MG63 (cell line): ENCODE measurements at regions not wholly inside any gene's neighbourhood (a gene's known extent, or its start where the extent isn't known, plus 50 kb on each side); places are given as distances from the start of the nearest gene placed in this dataset.

Experiments used
- DNase-seq: peaks from one replicate; pipeline ENCODE4 v3.0.0-alpha.2; 2020
- H3K27me3 ChIP-seq: fragments of 250-450 bp; sonication (Bioruptor Pico); 2 replicates; pipeline ENCODE4 v1.5.1; 2020; ENCODE audit warnings: mild to moderate bottlenecking, moderate library complexity
- H3K36me3 ChIP-seq: fragments of 250-450 bp; sonication (Bioruptor Pico); 2 replicates; pipeline ENCODE4 v1.5.1; 2020; ENCODE audit warnings: mild to moderate bottlenecking, moderate library complexity
- H3K4me3 ChIP-seq: fragments of 250-450 bp; sonication (Bioruptor Pico); 2 replicates; pipeline ENCODE4 v1.5.1; 2020; ENCODE audit warnings: mild to moderate bottlenecking, moderate library complexity
- H3K9me3 ChIP-seq: fragments of 250-450 bp; sonication (Bioruptor Pico); 2 replicates; pipeline ENCODE4 v1.5.1; 2020; ENCODE audit warnings: mild to moderate bottlenecking, moderate library complexity

DNA sequence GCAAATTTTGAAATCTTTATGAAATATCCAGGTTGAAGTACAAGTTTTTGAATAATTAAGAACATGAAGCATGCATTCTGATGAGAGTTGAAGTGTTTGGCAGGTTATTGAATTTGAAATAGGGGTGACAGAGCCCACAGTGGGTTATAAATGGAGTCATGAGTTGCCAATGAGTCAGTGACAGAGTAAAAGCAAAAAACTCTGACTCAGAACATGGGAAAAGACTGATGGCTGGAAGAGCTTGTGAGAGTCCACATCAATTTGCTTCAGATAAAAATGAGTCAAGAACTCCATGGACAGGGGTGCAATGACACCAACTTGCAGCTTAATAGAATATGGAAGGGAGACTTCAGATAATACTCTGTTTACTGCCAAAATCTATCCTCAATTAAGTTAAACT lies 105.3 kb downstream of the SLC6A15 start:
- no peaks in the 10 kb centered on the region for H3K27me3 ChIP-seq
- H3K36me3 ChIP-seq = no peaks in the 10 kb centered on the region
- no peak for DNase-seq
- no peak overlapping the region for H3K4me3 ChIP-seq
- no peaks in the 10 kb centered on the region for H3K9me3 ChIP-seq

DNA sequence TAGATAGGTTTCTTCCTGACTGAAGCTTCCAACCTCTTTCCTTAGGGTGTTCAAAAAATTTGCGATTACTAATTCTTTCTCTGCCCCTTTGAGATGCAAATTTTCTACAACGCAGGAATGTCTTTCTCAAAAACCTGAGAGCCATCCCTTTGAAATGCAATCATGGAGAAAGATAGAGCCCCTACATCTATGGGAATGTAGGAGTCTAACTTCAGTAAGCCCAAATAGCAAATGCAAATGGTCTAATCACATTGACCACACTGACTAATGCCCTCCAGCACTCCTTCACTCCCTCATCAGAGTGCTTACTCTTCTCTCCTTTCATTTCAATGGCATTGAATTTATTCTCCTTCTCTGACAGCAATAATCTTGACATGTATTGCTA lies 107.1 kb downstream of the SLC6A15 start:
- Histone ChIP-seq H3K4me3 (no peak overlapping the region), H3K27me3 (no peaks in the 10 kb centered on the region), H3K36me3 (no peaks in the 10 kb centered on the region), H3K9me3 (no peaks in the 10 kb centered on the region)
- no peak for DNase-seq

DNA sequence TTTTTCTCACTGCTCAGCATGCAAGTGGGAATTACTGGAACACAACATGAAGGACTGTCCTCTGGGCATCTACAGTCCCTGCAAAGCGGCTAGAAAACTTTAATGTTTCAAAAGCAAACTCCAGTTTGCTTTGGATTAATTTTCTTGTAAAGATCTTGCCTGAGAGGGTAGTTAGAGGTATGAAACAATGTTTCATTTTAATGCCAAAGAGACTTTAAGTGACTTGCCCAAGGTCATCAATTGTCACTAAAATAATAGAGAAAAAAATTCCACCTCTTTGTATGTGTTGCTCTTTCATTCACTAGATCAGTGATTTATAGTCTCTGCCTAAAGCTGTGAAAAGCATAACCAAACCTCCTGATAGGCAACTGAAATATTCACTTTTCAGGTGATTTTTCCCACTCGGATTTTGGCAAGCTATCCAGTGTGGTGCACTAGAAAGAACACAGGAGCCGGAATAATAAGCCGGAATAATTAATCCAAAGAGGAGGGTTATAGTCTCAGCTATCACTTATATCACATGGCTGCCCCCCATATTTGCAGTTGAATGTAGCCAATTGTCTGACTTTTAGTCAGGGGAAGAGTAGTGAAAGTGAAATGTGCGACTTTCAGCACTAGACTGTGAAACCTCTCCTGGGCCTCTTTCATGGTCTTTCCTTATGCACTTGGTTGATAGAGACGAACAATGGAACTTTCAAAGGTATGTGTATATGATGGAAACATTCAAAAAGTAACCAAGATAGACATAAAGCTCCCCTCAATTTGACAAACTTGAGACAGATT lies 107.7 kb downstream of the SLC6A15 start:
- Histone ChIP-seq H3K27me3 (no peaks in the 10 kb centered on the region), H3K4me3 (no peak overlapping the region), H3K36me3 (no peaks in the 10 kb centered on the region), H3K9me3 (no peaks in the 10 kb centered on the region)
- no peak for DNase-seq

DNA sequence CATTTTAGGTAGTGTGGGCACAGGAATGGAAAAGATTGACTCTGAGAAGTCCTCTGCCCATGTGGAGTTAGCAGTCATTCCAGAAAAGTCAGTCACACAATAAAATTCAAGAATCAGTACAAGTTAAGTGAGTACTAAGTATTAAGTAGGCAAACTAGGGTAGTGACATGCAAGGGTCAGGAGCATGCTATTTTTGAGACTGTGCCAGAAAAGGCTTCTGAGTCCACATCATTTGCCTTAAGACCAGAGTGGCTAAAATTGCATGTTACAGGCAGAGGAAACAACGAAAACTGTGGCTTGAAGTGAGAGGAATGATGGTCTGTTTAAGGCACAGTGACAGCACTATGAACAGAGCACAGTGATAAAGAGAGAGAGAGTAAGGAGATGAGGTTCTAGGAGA lies 108.9 kb downstream of the SLC6A15 start:
- no peak for DNase-seq
- H3K9me3 ChIP-seq = no peaks in the 10 kb centered on the region
- no peaks in the 10 kb centered on the region for H3K36me3 ChIP-seq
- H3K4me3 ChIP-seq = no peak overlapping the region
- no peaks in the 10 kb centered on the region for H3K27me3 ChIP-seq

DNA sequence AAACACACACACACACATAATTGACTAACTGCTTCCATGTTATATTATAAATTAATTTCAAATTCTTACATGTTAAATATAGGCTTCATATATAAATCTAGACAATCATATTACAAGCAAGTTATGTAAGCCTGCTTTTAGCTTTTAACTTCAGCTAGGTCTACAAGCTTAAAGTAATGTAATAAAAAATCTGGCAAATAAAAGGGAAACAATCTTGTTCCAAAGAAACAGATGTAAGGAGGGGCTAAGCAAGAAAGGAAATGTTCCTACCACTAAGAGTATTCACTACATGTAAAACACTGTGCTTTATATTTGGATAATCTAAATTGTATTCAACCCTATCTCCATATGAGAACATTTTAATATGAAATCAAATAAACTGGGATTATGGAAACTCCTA lies 110.4 kb downstream of the SLC6A15 start:
- H3K36me3 ChIP-seq = no peaks in the 10 kb centered on the region
- no peaks in the 10 kb centered on the region for H3K27me3 ChIP-seq
- H3K9me3 ChIP-seq = no peaks in the 10 kb centered on the region
- H3K4me3 ChIP-seq = no peak overlapping the region
- no peak for DNase-seq

DNA sequence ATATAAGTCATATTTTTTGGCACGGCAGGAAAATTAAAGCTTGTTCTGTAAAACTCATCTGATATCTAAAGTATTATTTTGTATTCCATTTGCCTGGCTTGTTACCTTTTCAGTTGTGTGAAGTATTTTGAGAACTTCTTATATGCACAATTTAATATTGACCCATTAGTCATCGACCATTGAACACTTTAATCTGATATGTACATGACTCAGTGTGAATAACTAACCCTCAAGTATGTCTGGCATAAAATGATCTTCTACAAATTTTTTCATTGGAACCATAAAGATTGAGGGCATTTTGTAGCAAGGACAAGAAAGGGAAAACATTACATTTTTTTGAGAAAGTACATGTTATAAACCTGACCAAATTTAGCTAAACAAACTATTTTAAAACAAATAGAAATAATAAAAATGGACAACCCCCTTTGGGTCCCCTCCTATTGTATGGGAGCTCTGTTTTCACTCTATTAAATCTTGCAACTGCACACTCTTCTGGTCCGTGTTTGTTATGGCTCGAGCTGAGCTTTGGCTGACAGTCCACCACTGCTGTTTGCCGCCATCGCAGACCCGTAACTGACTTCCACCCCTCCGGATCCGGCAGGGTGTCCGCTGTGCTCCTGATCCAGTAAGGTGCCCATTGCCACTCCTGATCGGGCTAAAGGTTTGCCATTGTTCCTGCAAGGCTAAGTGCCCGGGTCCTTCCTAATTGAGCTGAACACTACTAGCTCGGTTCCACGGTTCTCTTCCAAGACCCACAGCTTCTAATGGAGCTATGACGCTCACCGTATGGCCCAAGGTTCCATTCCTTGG lies 118.8 kb downstream of the SLC6A15 start:
- DNase-seq = no peak
- no peaks in the 10 kb centered on the region for H3K36me3 ChIP-seq

DNA sequence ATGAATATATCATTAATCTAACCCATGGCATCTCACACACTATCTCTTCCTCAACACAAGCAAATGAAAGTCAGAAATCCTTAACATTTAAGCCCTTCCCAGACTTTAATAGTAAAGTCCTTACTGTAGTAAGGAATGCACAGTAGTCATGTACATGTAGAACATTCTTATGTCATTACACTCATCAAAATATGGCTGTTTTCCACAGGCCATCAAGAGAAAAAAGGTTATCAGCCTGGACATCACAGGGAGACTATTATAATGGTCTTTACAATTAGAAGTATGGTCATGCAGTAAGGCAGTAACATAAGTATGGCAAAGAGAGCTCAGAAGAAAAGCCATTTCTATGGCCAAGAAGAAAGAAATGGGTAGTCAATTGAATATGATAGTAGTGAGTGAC lies 121.2 kb downstream of the SLC6A15 start:
- Histone ChIP-seq H3K36me3 (no peaks in the 10 kb centered on the region), H3K9me3 (no peaks in the 10 kb centered on the region), H3K27me3 (no peaks in the 10 kb centered on the region), H3K4me3 (no peak overlapping the region)
- no peak for DNase-seq

More for the DNA sequence above, 118.8 kb downstream of the SLC6A15 start:
- Histone ChIP-seq H3K27me3 (no peaks in the 10 kb centered on the region), H3K9me3 (no peaks in the 10 kb centered on the region), H3K4me3 (no peak overlapping the region)

DNA sequence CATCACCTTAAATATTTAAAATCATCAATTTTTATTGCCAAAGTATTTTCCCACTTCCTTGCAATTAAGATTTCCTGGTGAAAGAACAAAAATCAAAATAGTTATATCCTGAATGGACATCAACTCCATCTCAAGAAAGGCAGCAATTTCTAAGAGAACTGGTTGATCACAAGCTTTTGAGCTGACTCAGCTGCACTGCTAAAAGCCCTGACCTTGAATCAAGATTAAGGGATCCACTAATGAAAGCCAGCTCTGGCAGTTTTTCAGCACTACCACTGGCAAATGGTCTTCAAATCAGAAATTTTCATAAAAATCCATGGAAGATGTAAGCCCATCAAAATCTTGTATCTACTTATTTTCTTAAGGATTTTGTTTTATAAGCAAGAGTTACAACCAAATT lies 123.4 kb downstream of the SLC6A15 start:
- no peak overlapping the region for H3K4me3 ChIP-seq
- H3K36me3 ChIP-seq = no peaks in the 10 kb centered on the region
- H3K27me3 ChIP-seq = no peaks in the 10 kb centered on the region
- no peaks in the 10 kb centered on the region for H3K9me3 ChIP-seq
- DNase-seq = no peak

DNA sequence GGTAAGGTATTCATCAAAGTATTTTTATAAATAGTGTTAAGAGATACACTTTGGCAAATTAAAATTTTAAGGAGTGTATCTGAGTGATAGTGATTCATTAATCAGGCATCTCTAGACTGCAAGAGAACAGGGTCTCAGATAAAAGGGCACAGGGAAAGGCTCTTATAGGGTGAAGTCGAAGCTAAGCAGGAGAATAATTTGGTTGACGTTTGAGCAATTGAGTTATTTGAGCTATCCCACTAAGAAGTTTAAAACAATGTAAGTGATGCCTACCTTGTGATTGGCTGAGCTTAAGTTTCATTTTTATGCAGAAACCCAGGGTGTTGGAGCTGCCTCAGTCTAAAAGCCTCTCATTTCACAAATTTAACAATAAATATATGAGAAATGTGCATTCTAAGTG lies 125.3 kb downstream of the SLC6A15 start:
- Histone ChIP-seq H3K4me3 (no peak overlapping the region), H3K9me3 (no peaks in the 10 kb centered on the region), H3K27me3 (no peaks in the 10 kb centered on the region), H3K36me3 (no peaks in the 10 kb centered on the region)
- DNase-seq = no peak

DNA sequence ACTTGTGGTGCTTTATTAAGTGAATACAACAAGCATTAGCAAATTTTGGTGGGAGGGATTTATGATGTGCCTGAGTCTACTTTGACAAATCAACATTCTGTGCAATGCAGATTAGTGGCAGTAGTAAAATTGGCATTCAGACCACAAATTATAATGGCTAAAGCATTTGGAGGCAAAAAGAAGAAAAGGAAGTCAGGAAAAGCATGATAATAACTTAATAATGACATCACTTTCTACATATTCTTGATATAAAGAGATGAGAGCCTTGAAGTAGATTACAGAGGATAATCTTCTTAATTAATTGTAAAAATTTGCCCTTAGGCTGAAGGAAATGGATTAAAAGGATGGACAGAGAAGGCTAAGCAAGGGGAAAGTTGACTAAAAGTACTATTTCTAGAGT lies 126.0 kb downstream of the SLC6A15 start:
- DNase-seq = no peak
- no peaks in the 10 kb centered on the region for H3K36me3 ChIP-seq
- no peaks in the 10 kb centered on the region for H3K27me3 ChIP-seq
- no peak overlapping the region for H3K4me3 ChIP-seq
- no peaks in the 10 kb centered on the region for H3K9me3 ChIP-seq

DNA sequence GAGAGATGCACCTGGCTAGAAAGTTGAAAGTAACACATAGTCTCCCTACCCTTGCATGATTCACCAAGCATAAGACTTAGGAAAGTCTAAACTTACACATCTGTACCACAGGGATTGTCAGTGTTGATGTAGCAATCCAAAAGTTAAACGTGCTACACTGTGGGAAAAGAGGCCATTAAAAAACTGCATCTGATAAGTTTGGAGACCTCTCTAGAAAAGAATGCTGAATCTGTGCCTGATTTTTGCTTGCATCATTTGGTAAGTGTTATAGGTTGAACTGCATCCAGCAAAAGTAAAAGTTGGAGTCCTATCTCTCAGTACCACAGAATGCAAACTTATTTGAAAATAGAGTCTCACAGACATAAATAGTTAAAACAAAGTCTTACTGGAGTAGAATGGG lies 126.6 kb downstream of the SLC6A15 start:
- Histone ChIP-seq H3K36me3 (no peaks in the 10 kb centered on the region), H3K9me3 (no peaks in the 10 kb centered on the region), H3K4me3 (no peak overlapping the region), H3K27me3 (no peaks in the 10 kb centered on the region)
- DNase-seq = no peak

DNA sequence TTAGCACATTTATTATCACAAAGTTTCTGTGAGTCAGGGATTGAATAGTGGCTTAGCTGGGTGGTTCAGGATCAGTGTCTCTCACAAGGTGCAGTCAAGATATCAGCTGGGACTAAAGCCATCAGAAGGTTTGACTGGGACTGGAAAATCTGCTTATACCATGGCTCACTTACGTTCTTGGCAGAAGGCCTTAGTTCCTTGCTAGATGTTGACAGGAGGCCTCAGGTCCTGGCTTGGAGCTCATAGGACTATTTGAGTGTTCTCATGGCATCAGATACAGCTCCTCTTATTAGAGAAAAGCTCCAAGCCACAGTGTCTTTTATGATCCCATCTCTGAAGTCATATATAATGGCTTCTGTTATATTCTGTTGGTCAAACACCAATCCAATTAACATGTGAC lies 127.3 kb downstream of the SLC6A15 start:
- Histone ChIP-seq H3K9me3 (no peaks in the 10 kb centered on the region), H3K4me3 (no peak overlapping the region), H3K27me3 (no peaks in the 10 kb centered on the region), H3K36me3 (no peaks in the 10 kb centered on the region)
- no peak for DNase-seq

DNA sequence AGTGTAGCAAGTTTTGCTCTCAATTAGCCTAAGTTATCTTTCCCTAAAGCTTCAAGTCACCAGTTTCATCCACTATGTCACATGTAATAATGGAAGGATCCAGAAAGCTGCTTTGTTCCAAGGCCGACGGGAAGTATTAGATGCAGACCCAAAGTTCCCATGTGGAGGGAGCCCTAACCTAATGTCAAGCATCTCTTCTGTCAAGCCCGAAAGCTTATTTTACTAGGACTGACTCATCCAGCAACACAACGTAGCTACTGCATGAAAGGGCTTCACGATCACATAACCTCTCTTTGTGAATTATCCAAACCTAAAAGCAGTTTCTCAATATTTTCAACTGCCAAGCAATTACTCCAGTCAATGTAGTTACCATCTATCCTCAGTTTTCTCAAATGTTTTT lies 133.4 kb downstream of the SLC6A15 start:
- no peak for DNase-seq
- H3K27me3 ChIP-seq = no peaks in the 10 kb centered on the region

DNA sequence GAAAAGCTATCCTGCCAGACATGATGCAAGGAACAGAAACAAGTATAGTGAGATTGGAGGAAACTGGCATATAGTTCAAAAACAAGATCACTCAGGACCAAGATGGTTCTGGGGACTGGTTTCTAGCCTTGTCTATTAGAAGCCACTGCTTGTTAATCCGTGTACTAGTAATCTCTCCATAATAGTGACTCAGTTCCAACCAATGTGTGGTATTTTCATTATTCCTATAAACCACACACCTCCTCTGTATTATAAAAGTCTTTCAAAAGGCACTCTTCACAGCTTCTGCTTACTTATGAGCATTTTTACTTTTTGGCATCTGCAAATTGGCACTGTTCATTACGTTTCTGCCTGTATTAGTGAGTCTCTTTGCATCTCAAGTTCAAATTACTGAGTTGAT lies 140.3 kb downstream of the SLC6A15 start:
- DNase-seq = no peak
- H3K4me3 ChIP-seq = no peak overlapping the region
- H3K9me3 ChIP-seq = no peaks in the 10 kb centered on the region
- no peaks in the 10 kb centered on the region for H3K27me3 ChIP-seq
- no peaks in the 10 kb centered on the region for H3K36me3 ChIP-seq

More for the DNA sequence above, 133.4 kb downstream of the SLC6A15 start:
- no peak overlapping the region for H3K4me3 ChIP-seq
- H3K9me3 ChIP-seq = no peaks in the 10 kb centered on the region
- no peaks in the 10 kb centered on the region for H3K36me3 ChIP-seq

DNA sequence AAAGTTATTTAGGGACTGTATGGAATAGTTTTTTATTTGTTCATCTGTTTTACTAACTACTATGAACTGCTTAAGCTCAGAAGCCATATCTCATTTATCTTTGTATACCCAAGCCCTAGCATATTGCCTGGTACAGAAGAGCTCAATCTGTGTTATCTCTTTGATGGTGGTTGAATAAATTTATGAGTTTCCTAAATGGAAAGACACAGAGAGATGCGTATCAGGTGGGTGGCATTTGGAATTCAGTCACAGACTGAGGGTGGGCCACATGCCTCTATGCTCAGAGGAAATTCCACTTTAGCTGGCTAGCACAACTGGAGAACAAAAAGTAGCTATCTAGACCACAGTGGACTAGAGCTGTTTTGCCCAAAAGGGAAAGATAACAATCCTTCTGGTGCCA lies 145.5 kb downstream of the SLC6A15 start:
- Histone ChIP-seq H3K9me3 (no peaks in the 10 kb centered on the region), H3K4me3 (no peak overlapping the region), H3K27me3 (no peaks in the 10 kb centered on the region), H3K36me3 (no peaks in the 10 kb centered on the region)
- no peak for DNase-seq

DNA sequence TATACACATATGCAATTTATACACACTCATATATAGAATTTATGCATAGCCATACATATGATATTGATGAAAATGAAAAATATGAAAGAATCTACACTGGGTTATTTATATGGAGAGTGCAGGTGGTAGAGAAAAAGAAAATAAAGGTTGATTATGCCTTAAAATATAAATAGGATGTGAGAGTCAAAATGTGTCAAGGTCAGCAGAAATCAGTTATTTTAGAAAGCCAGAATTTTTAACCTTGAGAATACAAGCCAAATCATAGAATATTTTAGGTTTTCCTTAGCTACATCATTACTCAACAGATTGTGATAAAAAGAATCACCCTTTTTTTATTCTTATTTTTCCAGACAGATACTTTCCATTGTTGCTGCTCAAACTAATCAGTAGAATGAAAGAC lies 146.2 kb downstream of the SLC6A15 start:
- no peaks in the 10 kb centered on the region for H3K36me3 ChIP-seq
- no peak overlapping the region for H3K4me3 ChIP-seq
- DNase-seq = no peak
- H3K9me3 ChIP-seq = no peaks in the 10 kb centered on the region
- no peaks in the 10 kb centered on the region for H3K27me3 ChIP-seq

DNA sequence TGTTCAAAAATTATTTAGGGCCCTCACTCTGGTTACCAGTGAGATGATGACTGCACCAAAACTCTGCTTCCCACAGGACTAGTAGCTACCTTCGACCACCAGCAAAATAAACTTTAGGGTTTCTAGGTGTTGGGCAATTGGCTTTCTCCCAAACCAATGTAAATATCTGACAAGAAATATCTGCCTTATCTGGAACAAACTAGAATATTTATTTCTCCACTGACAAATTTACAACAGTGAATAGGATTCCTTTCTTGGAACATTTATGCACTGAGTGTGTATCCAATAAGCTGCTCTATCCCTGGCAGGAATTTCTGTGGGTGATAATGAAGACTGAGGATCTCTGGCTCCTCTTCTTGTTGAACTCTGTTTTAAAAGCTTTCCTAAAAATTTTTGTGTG lies 148.6 kb downstream of the SLC6A15 start:
- Histone ChIP-seq H3K36me3 (no peaks in the 10 kb centered on the region), H3K4me3 (no peak overlapping the region), H3K9me3 (no peaks in the 10 kb centered on the region), H3K27me3 (no peaks in the 10 kb centered on the region)
- DNase-seq = no peak

DNA sequence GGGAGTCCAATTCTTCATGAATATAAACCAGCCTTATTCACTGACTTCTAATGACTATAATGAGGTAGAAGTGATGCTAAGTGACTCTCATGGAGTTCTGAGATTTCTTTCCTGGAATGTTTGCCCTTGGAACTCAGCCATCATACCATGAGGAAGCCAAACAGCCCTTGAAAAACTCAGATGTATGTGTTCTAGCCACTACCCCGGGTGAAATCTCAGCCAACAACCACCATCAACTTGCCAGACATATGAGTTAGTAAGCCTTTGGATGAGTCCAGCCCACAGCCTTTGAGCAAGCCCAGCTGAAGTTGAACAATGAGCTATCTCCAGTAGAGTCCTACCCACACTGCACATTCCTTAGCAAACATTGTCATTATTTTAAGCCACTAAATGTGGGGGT lies 149.5 kb downstream of the SLC6A15 start:
- Histone ChIP-seq H3K27me3 (no peaks in the 10 kb centered on the region), H3K36me3 (no peaks in the 10 kb centered on the region), H3K4me3 (no peak overlapping the region), H3K9me3 (no peaks in the 10 kb centered on the region)
- peak; percentile 57 for DNase-seq
